ENCODE measurements at regions not wholly inside any gene's neighbourhood (a gene's known extent, or its start where the extent isn't known, plus 50 kb on each side); places are given as distances from the start of the nearest gene placed in this dataset.

DNA sequence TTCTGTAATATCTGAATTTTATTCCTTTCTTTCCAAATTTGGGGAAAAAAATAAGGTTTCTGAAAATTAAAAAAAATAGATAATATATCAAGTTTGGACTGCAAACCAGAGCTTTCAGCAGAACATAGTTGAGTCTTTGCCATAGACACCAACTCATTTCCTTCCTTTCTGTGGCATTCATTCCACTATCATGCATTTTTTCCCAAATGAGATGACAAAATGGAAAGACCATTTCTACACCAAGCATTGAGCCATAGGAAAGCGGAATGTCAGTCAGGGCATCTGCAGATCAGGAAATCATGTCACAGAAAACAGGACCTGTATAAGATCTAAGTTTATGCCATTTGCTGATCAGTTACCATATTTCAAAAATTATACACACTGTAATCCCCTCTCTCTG is 333.3 kb upstream of the THBS1 start:
- no peak for TF ChIP-seq POLR2A (IDR thresholded peaks at IDR 0.05)
- TF ChIP-seq, protein P1, sequence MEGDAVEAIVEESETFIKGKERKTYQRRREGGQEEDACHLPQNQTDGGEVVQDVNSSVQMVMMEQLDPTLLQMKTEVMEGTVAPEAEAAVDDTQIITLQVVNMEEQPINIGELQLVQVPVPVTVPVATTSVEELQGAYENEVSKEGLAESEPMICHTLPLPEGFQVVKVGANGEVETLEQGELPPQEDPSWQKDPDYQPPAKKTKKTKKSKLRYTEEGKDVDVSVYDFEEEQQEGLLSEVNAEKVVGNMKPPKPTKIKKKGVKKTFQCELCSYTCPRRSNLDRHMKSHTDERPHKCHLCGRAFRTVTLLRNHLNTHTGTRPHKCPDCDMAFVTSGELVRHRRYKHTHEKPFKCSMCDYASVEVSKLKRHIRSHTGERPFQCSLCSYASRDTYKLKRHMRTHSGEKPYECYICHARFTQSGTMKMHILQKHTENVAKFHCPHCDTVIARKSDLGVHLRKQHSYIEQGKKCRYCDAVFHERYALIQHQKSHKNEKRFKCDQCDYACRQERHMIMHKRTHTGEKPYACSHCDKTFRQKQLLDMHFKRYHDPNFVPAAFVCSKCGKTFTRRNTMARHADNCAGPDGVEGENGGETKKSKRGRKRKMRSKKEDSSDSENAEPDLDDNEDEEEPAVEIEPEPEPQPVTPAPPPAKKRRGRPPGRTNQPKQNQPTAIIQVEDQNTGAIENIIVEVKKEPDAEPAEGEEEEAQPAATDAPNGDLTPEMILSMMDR (IDR thresholded peaks at IDR 0.05), result no peak
